ENCODE measurements at regions not wholly inside any gene's neighbourhood (a gene's known extent, or its start where the extent isn't known, plus 50 kb on each side); places are given as distances from the start of the nearest gene placed in this dataset.

- H3K4me1 ChIP-seq, result no peaks in the 10 kb centered on the region
- H3K27me3 ChIP-seq, result no peaks in the 10 kb centered on the region
- no peaks in the 10 kb centered on the region for H3K9me3 ChIP-seq
- TF ChIP-seq, protein P1, sequence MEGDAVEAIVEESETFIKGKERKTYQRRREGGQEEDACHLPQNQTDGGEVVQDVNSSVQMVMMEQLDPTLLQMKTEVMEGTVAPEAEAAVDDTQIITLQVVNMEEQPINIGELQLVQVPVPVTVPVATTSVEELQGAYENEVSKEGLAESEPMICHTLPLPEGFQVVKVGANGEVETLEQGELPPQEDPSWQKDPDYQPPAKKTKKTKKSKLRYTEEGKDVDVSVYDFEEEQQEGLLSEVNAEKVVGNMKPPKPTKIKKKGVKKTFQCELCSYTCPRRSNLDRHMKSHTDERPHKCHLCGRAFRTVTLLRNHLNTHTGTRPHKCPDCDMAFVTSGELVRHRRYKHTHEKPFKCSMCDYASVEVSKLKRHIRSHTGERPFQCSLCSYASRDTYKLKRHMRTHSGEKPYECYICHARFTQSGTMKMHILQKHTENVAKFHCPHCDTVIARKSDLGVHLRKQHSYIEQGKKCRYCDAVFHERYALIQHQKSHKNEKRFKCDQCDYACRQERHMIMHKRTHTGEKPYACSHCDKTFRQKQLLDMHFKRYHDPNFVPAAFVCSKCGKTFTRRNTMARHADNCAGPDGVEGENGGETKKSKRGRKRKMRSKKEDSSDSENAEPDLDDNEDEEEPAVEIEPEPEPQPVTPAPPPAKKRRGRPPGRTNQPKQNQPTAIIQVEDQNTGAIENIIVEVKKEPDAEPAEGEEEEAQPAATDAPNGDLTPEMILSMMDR (IDR thresholded peaks at IDR 0.05), result no peak
- ATAC-seq (no peak), DNase-seq (no peak)
- no peak overlapping the region for H3K4me3 ChIP-seq
- H3K36me3 ChIP-seq, result no peaks in the 10 kb centered on the region
- intact Hi-C loops (cut with DNase I), result no loop called here
- H3K27ac ChIP-seq, result no peak overlapping the region
These were observed 57.4 kb upstream of the CTPS1 start for GRCh38 chr1:40921981-40922677.

DNA sequence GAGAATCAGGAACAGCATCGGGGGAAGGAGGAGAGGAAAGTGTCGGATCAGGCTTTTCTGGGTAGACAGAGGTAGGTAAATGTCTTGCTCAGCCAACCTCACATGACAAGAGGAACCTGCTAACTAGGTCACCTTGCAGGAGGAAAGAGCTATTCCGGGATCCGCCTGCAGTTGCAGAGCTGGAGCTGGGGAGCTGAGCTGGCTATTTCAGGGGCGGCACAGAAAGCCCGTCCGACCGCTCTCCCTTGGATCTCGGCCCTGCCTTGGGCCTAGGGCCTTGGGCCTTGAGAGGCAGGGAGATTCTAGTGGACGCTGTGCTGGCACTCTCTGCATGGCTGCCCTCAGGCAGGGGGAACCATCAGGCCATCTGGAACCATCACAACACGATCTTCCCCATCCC, 56.5 kb upstream of the CTPS1 start:
- Histone ChIP-seq H3K27me3 (no peaks in the 10 kb centered on the region), H3K9me3 (no peaks in the 10 kb centered on the region), H3K4me3 (no peak overlapping the region), H3K27ac (no peak overlapping the region), H3K36me3 (no peaks in the 10 kb centered on the region), H3K4me1 (no peaks in the 10 kb centered on the region)
- DNase-seq, result no peak
- intact Hi-C loops (cut with DNase I), result no loop called here
- no peak for ATAC-seq
- TF ChIP-seq, protein P1 (IDR thresholded peaks at IDR 0.05), result no peak

- intact Hi-C loops (cut with DNase I), result no loop called here
- H3K4me3 ChIP-seq, result no peak overlapping the region
- H3K27me3 ChIP-seq, result no peaks in the 10 kb centered on the region
- H3K4me1 ChIP-seq, result no peaks in the 10 kb centered on the region
- no peak for ATAC-seq
- no peaks in the 10 kb centered on the region for H3K9me3 ChIP-seq
- H3K27ac ChIP-seq, result no peak overlapping the region
- H3K36me3 ChIP-seq, result no peaks in the 10 kb centered on the region
- TF ChIP-seq, protein P1 (IDR thresholded peaks at IDR 0.05), result no peak
- no peak for DNase-seq
These were observed 55.9 kb upstream of the CTPS1 start for GRCh38 chr1:40923511-40924020.

DNA sequence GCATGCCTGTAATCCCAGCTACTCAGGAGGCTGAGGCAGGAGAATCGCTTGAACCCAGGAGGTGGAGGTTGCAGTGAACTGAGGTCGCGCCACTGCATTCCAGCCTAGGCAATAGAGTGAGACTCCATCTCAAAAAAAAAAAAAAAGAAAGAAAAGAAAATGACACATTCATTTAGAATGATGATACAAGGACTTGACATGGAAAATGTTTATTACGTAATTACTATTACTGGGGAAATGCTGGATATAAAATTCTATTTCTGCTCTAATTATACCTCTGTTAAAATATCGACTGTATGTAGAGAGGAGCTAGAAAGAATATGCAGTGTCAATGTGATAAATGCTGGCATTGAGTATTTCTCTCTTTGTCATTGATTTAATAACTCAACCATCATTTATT, 54.7 kb upstream of the CTPS1 start:
- DNase-seq, result no peak
- TF ChIP-seq, protein P1 (IDR thresholded peaks at IDR 0.05), result no peak
- no peaks in the 10 kb centered on the region for H3K4me1 ChIP-seq
- no peaks in the 10 kb centered on the region for H3K36me3 ChIP-seq
- H3K27me3 ChIP-seq, result no peaks in the 10 kb centered on the region
- H3K27ac ChIP-seq, result no peak overlapping the region
- ATAC-seq, result no peak
- intact Hi-C loops (cut with DNase I), result no loop called here
- no peaks in the 10 kb centered on the region for H3K9me3 ChIP-seq
- H3K4me3 ChIP-seq, result no peak overlapping the region

DNA sequence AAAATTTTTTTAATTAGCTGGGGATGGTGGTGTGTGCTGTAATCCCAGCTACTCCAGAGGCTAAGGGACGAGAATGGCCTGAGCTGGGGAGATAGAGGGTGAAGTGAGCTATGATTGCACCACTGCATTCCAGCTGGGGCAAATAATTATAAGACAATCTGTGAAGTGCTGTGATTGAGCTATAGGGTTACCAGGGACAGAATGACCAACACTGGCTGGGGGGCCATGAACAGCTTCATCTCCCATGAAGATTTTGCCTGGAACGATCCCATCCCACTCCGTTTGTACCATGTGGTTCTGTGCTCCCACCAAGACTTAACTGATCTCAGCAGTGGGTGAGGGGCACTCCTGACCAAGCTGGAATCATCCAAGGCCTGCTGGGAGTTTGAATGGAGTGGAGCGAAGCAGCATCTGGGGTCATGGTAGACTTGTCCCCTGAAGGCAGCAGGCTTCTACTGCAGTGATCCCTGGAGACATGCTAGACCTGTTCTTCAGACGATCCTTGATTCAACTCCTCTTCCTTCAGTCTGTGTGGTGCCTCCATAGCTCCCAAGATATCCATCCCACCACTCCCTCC, 53.6 kb upstream of the CTPS1 start:
- no peaks in the 10 kb centered on the region for H3K36me3 ChIP-seq
- H3K27me3 ChIP-seq, result no peaks in the 10 kb centered on the region
- TF ChIP-seq, protein P1 (IDR thresholded peaks at IDR 0.05), result no peak
- no peak for DNase-seq
- intact Hi-C loops (cut with DNase I), result no loop called here
- no peak for ATAC-seq
- no peak overlapping the region for H3K4me3 ChIP-seq
- H3K4me1 ChIP-seq, result no peaks in the 10 kb centered on the region
- H3K27ac ChIP-seq, result no peak overlapping the region
- no peaks in the 10 kb centered on the region for H3K9me3 ChIP-seq
